HAP-1 (cell line): ENCODE measurements at regions not wholly inside any gene's neighbourhood (a gene's known extent, or its start where the extent isn't known, plus 50 kb on each side); places are given as distances from the start of the nearest gene placed in this dataset.

Experiments
- DNase-seq, 2 experiments: peaks; one replicate each; pipeline ENCODE4 v3.0.0-alpha.2; 2016 to 2020; ENCODE audit warnings: low spot score in 2 of 2
- H3K27me3 ChIP-seq: fragments of 250-450 bp; sonication (Bioruptor Pico); 2 replicates; pipeline ENCODE4 v1.5.1; 2020; ENCODE audit warnings: low read depth, mild to moderate bottlenecking, moderate library complexity
- H3K36me3 ChIP-seq: fragments of 250-450 bp; sonication (Bioruptor Pico); replicated peaks from 2 replicates; pipeline ENCODE4 v1.5.1; 2020; ENCODE audit warnings: mild to moderate bottlenecking
- H3K4me1 ChIP-seq: fragments of 250-450 bp; sonication (Bioruptor Pico); 2 replicates; pipeline ENCODE4 v1.5.1; 2020; ENCODE audit warnings: mild to moderate bottlenecking
- H3K4me3 ChIP-seq: fragments of 250-450 bp; sonication (Bioruptor Pico); 2 replicates; pipeline ENCODE4 v1.5.1; 2020; ENCODE audit warnings: mild to moderate bottlenecking, moderate library complexity
- H3K9me3 ChIP-seq: fragments of 250-450 bp; sonication (Bioruptor Pico); 2 replicates; pipeline ENCODE4 v1.5.1; 2020; ENCODE audit warnings: mild to moderate bottlenecking, moderate library complexity
- in situ Hi-C: fragments of 300-500 bp; cut with MboI; formaldehyde crosslinking; loops from 3 replicates; pipeline ENCODE4 v1.14.3; 2020; ENCODE audit warnings: low sequenced_read_pairs, inconsistent platforms, mixed read lengths

- in situ Hi-C loops, result no loop called here
- Histone ChIP-seq H3K9me3 (no peaks in the 10 kb centered on the region), H3K4me3 (no peak overlapping the region), H3K36me3 (no peaks in the 10 kb centered on the region), H3K27me3 (no peaks in the 10 kb centered on the region), H3K4me1 (no peaks in the 10 kb centered on the region)
- no peak for DNase-seq
Observed at GRCh38 chr3:99425930-99426329, 212.5 kb upstream of the COL8A1 start.

GRCh38 chr3:99419116-99419515, 219.3 kb upstream of the COL8A1 start:
- no peak for DNase-seq

GRCh38 chr3:99418709-99419108, 219.7 kb upstream of the COL8A1 start:
- in situ Hi-C loops, result no loop called here
- no peaks in the 10 kb centered on the region for H3K9me3 ChIP-seq
- H3K4me3 ChIP-seq, result no peak overlapping the region
- H3K36me3 ChIP-seq, result no peaks in the 10 kb centered on the region
- DNase-seq, result no peak
- no peaks in the 10 kb centered on the region for H3K4me1 ChIP-seq
- no peaks in the 10 kb centered on the region for H3K27me3 ChIP-seq

More at GRCh38 chr3:99419116-99419515, 219.3 kb upstream of the COL8A1 start:
- in situ Hi-C loops, result no loop called here
- no peaks in the 10 kb centered on the region for H3K9me3 ChIP-seq
- H3K27me3 ChIP-seq, result no peaks in the 10 kb centered on the region
- H3K4me1 ChIP-seq, result no peaks in the 10 kb centered on the region
- no peaks in the 10 kb centered on the region for H3K36me3 ChIP-seq
- H3K4me3 ChIP-seq, result no peak overlapping the region

- in situ Hi-C loops, result no loop called here
- H3K4me1 ChIP-seq, result no peaks in the 10 kb centered on the region
- no peaks in the 10 kb centered on the region for H3K36me3 ChIP-seq
- no peaks in the 10 kb centered on the region for H3K27me3 ChIP-seq
- no peak overlapping the region for H3K4me3 ChIP-seq
- DNase-seq, result no peak
- H3K9me3 ChIP-seq, result no peaks in the 10 kb centered on the region
Observed at GRCh38 chr3:99418209-99418635, 220.2 kb upstream of the COL8A1 start.

- Histone ChIP-seq H3K9me3 (no peaks in the 10 kb centered on the region), H3K4me1 (no peaks in the 10 kb centered on the region), H3K36me3 (no peaks in the 10 kb centered on the region), H3K27me3 (no peaks in the 10 kb centered on the region; the same call in 1 of the 2 replicates), H3K4me3 (no peak overlapping the region)
- DNase-seq, result no peak
- in situ Hi-C loops, result no loop called here
Observed at GRCh38 chr3:99413504-99413903, 224.9 kb upstream of the COL8A1 start.

- H3K4me3 ChIP-seq, result no peak overlapping the region
- no peaks in the 10 kb centered on the region for H3K4me1 ChIP-seq
- in situ Hi-C loops, result no loop called here
- no peaks in the 10 kb centered on the region; the same call in 1 of the 2 replicates for H3K27me3 ChIP-seq
- no peaks in the 10 kb centered on the region for H3K36me3 ChIP-seq
- no peak for DNase-seq
- no peaks in the 10 kb centered on the region for H3K9me3 ChIP-seq
Observed at GRCh38 chr3:99410789-99411311, 227.5 kb upstream of the COL8A1 start.

GRCh38 chr3:99409961-99410360, 228.4 kb upstream of the COL8A1 start:
- in situ Hi-C loops, result no loop called here
- H3K36me3 ChIP-seq, result no peaks in the 10 kb centered on the region
- DNase-seq, result no peak

GRCh38 chr3:99407257-99407656, 231.1 kb upstream of the COL8A1 start:
- in situ Hi-C loops, result no loop called here
- H3K36me3 ChIP-seq, result no peaks in the 10 kb centered on the region
- H3K27me3 ChIP-seq, result no peaks in the 10 kb centered on the region
- H3K4me3 ChIP-seq, result no peak overlapping the region
- no peaks in the 10 kb centered on the region for H3K9me3 ChIP-seq
- no peaks in the 10 kb centered on the region for H3K4me1 ChIP-seq
- no peak for DNase-seq

More at GRCh38 chr3:99409961-99410360, 228.4 kb upstream of the COL8A1 start:
- no peaks in the 10 kb centered on the region for H3K9me3 ChIP-seq
- H3K4me3 ChIP-seq, result no peak overlapping the region
- H3K4me1 ChIP-seq, result no peaks in the 10 kb centered on the region
- no peaks in the 10 kb centered on the region; the same call in 1 of the 2 replicates for H3K27me3 ChIP-seq

- in situ Hi-C loops, result no loop called here
Observed at GRCh38 chr3:99402755-99403154, 235.6 kb upstream of the COL8A1 start.

GRCh38 chr3:99400352-99400751, 238.0 kb upstream of the COL8A1 start:
- Histone ChIP-seq H3K9me3 (no peaks in the 10 kb centered on the region; the same call in 1 of the 2 replicates), H3K4me1 (no peaks in the 10 kb centered on the region), H3K27me3 (no peaks in the 10 kb centered on the region), H3K4me3 (no peak overlapping the region), H3K36me3 (no peaks in the 10 kb centered on the region)
- in situ Hi-C loops, result no loop called here
- DNase-seq, result no peak

More at GRCh38 chr3:99402755-99403154, 235.6 kb upstream of the COL8A1 start:
- Histone ChIP-seq H3K4me1 (no peaks in the 10 kb centered on the region), H3K4me3 (no peak overlapping the region), H3K36me3 (no peaks in the 10 kb centered on the region), H3K27me3 (no peaks in the 10 kb centered on the region), H3K9me3 (no peaks in the 10 kb centered on the region; the same call in 1 of the 2 replicates)
- DNase-seq, result no peak

- Histone ChIP-seq H3K4me3 (no peak overlapping the region), H3K27me3 (no peaks in the 10 kb centered on the region), H3K4me1 (no peaks in the 10 kb centered on the region), H3K36me3 (no peaks in the 10 kb centered on the region), H3K9me3 (no peaks in the 10 kb centered on the region; the same call in 1 of the 2 replicates)
- no peak for DNase-seq
- in situ Hi-C loops, result no loop called here
Observed at GRCh38 chr3:99396651-99397275, 241.6 kb upstream of the COL8A1 start.

- Histone ChIP-seq H3K4me1 (no peaks in the 10 kb centered on the region), H3K4me3 (no peak overlapping the region)
- DNase-seq, result no peak
Observed at GRCh38 chr3:99394831-99395778, 243.3 kb upstream of the COL8A1 start.

GRCh38 chr3:99393961-99394360, 244.4 kb upstream of the COL8A1 start:
- no peaks in the 10 kb centered on the region for H3K4me1 ChIP-seq
- no peak for DNase-seq
- in situ Hi-C loops, result no loop called here
- no peak overlapping the region for H3K4me3 ChIP-seq
- no peaks in the 10 kb centered on the region; the same call in 1 of the 2 replicates for H3K9me3 ChIP-seq
- no peaks in the 10 kb centered on the region for H3K36me3 ChIP-seq
- H3K27me3 ChIP-seq, result no peaks in the 10 kb centered on the region

More at GRCh38 chr3:99394831-99395778, 243.3 kb upstream of the COL8A1 start:
- Histone ChIP-seq H3K27me3 (no peaks in the 10 kb centered on the region), H3K36me3 (no peaks in the 10 kb centered on the region), H3K9me3 (no peaks in the 10 kb centered on the region; the same call in 1 of the 2 replicates)
- in situ Hi-C loops, result no loop called here

- no peaks in the 10 kb centered on the region for H3K9me3 ChIP-seq
- in situ Hi-C loops, result no loop called here
- H3K27me3 ChIP-seq, result no peaks in the 10 kb centered on the region
- H3K4me3 ChIP-seq, result no peak overlapping the region
- no peaks in the 10 kb centered on the region for H3K4me1 ChIP-seq
- DNase-seq, result no peak
- H3K36me3 ChIP-seq, result no peaks in the 10 kb centered on the region
Observed at GRCh38 chr3:99388780-99389179, 249.6 kb upstream of the COL8A1 start.
